ENCODE measurements at regions not wholly inside any gene's neighbourhood (a gene's known extent, or its start where the extent isn't known, plus 50 kb on each side); places are given as distances from the start of the nearest gene placed in this dataset.

- TF ChIP-seq, protein P1, sequence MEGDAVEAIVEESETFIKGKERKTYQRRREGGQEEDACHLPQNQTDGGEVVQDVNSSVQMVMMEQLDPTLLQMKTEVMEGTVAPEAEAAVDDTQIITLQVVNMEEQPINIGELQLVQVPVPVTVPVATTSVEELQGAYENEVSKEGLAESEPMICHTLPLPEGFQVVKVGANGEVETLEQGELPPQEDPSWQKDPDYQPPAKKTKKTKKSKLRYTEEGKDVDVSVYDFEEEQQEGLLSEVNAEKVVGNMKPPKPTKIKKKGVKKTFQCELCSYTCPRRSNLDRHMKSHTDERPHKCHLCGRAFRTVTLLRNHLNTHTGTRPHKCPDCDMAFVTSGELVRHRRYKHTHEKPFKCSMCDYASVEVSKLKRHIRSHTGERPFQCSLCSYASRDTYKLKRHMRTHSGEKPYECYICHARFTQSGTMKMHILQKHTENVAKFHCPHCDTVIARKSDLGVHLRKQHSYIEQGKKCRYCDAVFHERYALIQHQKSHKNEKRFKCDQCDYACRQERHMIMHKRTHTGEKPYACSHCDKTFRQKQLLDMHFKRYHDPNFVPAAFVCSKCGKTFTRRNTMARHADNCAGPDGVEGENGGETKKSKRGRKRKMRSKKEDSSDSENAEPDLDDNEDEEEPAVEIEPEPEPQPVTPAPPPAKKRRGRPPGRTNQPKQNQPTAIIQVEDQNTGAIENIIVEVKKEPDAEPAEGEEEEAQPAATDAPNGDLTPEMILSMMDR (IDR thresholded peaks at IDR 0.05): no peak
- TF ChIP-seq POLR2A (IDR thresholded peaks at IDR 0.05): no peak
Measured at GRCh38 chr2:204074456-204074855, 137.9 kb downstream of the ICOS start.
